ENCODE measurements at regions not wholly inside any gene's neighbourhood (a gene's known extent, or its start where the extent isn't known, plus 50 kb on each side); places are given as distances from the start of the nearest gene placed in this dataset.
A peak's percentile ranks its signal among the peaks of the same experiment; 100 is the strongest.
"Not testable (repeated sequence)": the region's sequence is repeated elsewhere in the genome, so short reads cannot be mapped to it uniquely, and the experiment has no call there.

GRCh38 chr12:124699909-124700308, 132.5 kb upstream of the NCOR2 start:
- no peak for TF ChIP-seq CTCF (IDR thresholded peaks at IDR 0.05; ENCODE audit: low read depth, low read length)
- DNase-seq (ENCODE audit: low read depth in 2 of 2), result no peak
- no peak overlapping the region for H3K4me3 ChIP-seq (replicated peaks in 1 of 2; ENCODE audit: low read depth in 2 of 2, low read length in 2 of 2)

DNA sequence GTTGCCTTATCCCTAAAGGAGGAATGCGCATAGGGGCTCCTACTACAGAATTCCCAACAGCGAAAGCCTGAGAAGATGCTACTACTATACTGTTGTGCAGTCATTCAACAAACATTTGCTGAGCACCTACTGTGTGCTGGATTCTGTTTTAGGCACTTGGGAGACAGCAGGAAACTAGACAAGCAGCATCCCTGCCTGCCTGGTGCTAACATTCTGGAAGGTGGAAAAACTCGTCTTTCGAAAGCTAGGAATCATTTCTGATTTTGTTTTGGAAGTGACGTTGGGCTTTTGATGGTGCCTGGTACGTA, 131.5 kb upstream of the NCOR2 start:
- H3K4me3 ChIP-seq (replicated peaks in 1 of 2; ENCODE audit: low read depth in 2 of 2, low read length in 2 of 2), result no peak overlapping the region
- TF ChIP-seq CTCF (IDR thresholded peaks at IDR 0.05; ENCODE audit: low read depth, low read length), result no peak
- DNase-seq (ENCODE audit: low read depth in 2 of 2), result no peak

DNA sequence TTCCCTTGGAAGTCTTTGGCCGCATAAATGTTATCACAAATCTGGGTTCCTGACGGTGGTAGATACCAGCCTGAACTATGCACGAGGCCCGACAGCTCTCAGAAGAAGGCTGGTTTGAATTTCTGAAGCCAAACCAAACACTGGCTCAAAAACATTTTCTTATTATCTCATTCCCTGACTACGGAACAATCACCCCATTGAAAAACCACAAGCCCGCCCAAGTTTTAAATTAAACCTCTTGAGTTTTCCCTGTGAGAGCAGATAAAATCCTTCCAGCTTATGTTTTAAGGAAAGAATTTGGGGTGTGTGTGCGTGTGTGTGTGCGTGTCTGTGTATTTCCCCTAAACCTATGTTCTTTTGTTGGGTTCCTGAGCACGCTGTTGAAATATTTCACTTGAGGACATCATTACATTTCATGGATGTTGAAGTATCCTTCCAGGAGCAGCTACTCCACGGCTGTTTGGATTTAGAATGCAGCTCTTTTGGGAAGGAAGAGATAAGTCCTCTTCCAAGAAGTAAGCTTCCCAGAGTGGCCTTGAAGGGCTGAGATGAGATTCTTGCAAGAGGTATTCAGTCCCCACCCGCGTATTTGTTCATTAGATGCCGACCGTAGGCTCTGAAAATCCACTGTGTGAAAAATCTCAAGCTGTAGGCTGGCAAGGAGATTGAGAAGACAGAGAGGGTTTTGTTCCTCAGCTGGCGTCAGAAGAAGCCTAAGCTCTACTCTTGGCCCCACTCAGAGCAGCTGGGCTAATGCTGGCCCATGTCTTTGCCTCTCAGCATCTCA, 131.0 kb upstream of the NCOR2 start:
- TF ChIP-seq CTCF (IDR thresholded peaks at IDR 0.05; ENCODE audit: low read depth, low read length), result no peak
- DNase-seq (ENCODE audit: low read depth in 2 of 2), result peak; percentile 39 to 93

DNA sequence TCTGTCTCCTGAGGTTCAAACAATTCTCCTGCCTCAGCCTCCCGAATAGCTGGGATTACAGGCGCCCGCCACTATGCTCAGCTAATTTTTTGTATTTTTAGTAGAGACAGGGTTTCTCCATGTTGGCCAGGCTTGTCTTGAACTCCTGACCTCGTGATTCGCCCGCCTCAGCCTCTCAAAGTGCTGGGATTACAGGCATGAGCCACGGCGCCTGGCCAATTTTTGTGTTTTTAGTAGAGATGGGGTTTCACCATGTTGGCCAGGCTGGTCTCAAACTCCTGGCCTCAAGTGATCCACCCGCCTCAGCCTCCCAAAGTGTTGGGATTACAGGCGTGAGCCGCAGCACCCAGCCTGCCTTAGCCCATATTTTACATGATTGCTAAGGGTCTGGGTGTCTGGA, 130.3 kb upstream of the NCOR2 start:
- not testable (repeated sequence) for H3K4me3 ChIP-seq (replicated peaks in 1 of 2; ENCODE audit: low read depth in 2 of 2, low read length in 2 of 2); DNase-seq (ENCODE audit: low read depth in 2 of 2)

More for the DNA sequence above, 131.0 kb upstream of the NCOR2 start:
- no peak overlapping the region for H3K4me3 ChIP-seq (replicated peaks in 1 of 2; ENCODE audit: low read depth in 2 of 2, low read length in 2 of 2)

DNA sequence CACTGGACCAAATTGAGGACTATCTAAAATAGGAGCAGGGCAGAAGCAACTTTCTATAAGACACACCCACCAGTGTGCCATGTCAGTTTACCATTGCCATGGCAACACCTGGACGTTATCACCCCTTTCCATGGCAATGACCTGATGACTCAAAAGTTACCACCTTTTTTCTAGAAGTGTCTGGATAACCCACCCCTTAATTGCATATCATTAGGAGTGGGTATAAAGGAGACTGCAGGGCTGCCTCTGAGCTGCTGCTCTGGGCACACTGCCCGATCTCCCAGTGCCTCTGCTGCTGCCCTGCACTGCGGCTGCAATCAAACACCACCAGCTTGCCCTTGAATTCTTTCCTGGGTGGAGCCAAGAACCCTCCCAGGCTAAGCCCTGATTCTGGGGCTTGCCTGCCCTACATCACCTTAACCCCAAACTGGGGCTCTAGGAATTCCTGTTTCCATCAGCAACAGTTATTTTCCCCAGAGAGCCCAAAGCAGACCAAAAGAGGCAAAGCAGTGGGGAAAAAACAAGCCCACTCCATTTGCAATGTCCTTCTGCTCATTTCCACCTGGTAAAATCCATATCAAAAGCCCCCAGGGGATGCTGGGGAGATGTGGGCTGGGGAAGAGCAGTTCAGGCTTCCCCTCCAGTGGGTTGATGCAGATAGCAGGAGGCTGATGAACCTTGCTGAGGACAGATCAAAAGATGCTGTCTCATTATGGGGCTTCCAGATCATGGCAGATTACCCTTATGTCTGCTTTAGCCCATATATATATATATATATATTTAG, 129.5 kb upstream of the NCOR2 start:
- no peak overlapping the region for H3K4me3 ChIP-seq (replicated peaks in 1 of 2; ENCODE audit: low read depth in 2 of 2, low read length in 2 of 2)
- no peak for TF ChIP-seq CTCF (IDR thresholded peaks at IDR 0.05; ENCODE audit: low read depth, low read length)
- DNase-seq (ENCODE audit: low read depth in 2 of 2), result peak in 1 of 2 donors; percentile 36

GRCh38 chr12:124695861-124696260, 128.4 kb upstream of the NCOR2 start:
- H3K4me3 ChIP-seq (replicated peaks in 1 of 2; ENCODE audit: low read depth in 2 of 2, low read length in 2 of 2), result no peak overlapping the region
- no peak for DNase-seq (ENCODE audit: low read depth in 2 of 2)
- TF ChIP-seq CTCF (IDR thresholded peaks at IDR 0.05; ENCODE audit: low read depth, low read length), result no peak

DNA sequence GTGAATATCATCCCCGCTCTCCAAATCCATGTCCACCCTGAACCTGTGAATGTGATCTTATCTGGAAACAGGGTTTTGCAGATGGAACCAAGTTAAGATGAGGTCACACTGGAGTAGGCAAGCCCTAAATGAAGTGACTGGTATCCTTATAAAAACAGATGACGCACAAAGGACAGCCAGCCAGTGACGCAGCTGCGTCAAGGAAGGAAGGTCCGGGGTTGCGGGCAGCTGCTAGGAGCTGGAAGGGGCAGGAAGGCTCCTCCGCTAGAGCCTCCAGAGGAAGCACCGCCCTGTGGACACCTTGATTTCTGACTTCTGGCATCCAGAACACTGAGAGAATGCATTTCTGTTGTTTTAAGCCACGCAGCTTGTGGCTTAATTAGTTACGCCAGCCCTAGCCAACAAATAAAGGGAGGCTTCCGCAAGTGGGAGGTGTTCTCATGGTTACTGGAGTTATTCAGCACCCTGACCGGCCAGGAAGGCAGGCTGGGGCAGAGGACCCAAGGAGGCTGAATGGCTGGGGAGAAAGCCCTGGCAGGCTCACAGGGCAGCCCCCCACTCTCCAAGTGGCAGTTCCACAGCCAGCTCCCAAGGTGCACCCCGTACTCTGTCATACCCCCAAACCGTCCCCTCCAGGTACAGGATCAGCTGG, 127.6 kb upstream of the NCOR2 start:
- TF ChIP-seq CTCF (IDR thresholded peaks at IDR 0.05; ENCODE audit: low read depth, low read length), result peak; percentile 5
- DNase-seq (ENCODE audit: low read depth in 2 of 2), result peak; percentile 85
- H3K4me3 ChIP-seq (replicated peaks in 1 of 2; ENCODE audit: low read depth in 2 of 2, low read length in 2 of 2), result no peak overlapping the region

Data from cardiac fibroblast (primary cell).